GM12891 (cell line): ENCODE measurements at regions not wholly inside any gene's neighbourhood (a gene's known extent, or its start where the extent isn't known, plus 50 kb on each side); places are given as distances from the start of the nearest gene placed in this dataset.

Source experiments
- POLR2A ChIP-seq: IDR thresholded peaks from 2 replicates; pipeline ENCODE4 v1.6.1; 2011; ENCODE audit warnings: low read depth, low read length, control low read depth
- POLR2AphosphoS5 ChIP-seq: IDR thresholded peaks from 2 replicates; pipeline ENCODE4 v1.6.1; 2011; ENCODE audit warnings: low read depth, low read length, control low read depth
- TAF1 ChIP-seq: IDR thresholded peaks from 2 replicates; pipeline ENCODE4 v1.6.1; 2011; ENCODE audit warnings: low read depth, low read length, control low read depth

GRCh38 chr4:14458463-14458862, 543.8 kb upstream of the CPEB2 start:
- TF ChIP-seq TAF1 (no peak), POLR2AphosphoS5 (no peak), POLR2A (no peak)
